Fibroblast of villous mesenchyme (primary cell): ENCODE measurements at regions not wholly inside any gene's neighbourhood (a gene's known extent, or its start where the extent isn't known, plus 50 kb on each side); places are given as distances from the start of the nearest gene placed in this dataset.

Experiments used
- DNase-seq: peaks from one replicate; pipeline ENCODE4 v3.0.0-alpha.2; 2010; ENCODE audit warnings: low read depth
- H3K4me3 ChIP-seq: 2 replicates; pipeline ENCODE4 v1.5.1; 2011; ENCODE audit warnings: low read depth, mild to moderate bottlenecking, low read length
- CTCF ChIP-seq: IDR thresholded peaks from 2 replicates; pipeline ENCODE4 v1.5.1; 2012; ENCODE audit warnings: low read depth, mild to moderate bottlenecking, low read length; ENCODE audit not compliant: insufficient read depth

- DNase-seq: no peak
- no peak for TF ChIP-seq CTCF
- H3K4me3 ChIP-seq: no peak overlapping the region
These were observed 1022.5 kb downstream of the TBC1D22A start for GRCh38 chr22:47784991-47785390.

- DNase-seq: no peak
- TF ChIP-seq CTCF: no peak
- no peak overlapping the region for H3K4me3 ChIP-seq
These were observed 1022.0 kb downstream of the TBC1D22A start for GRCh38 chr22:47784367-47784983.

GRCh38 chr22:47783433-47784366, 1021.2 kb downstream of the TBC1D22A start:
- TF ChIP-seq CTCF: no peak
- H3K4me3 ChIP-seq: no peak overlapping the region
- DNase-seq: no peak

GRCh38 chr22:47782328-47783075, 1020.1 kb downstream of the TBC1D22A start:
- H3K4me3 ChIP-seq: no peak overlapping the region
- TF ChIP-seq CTCF: no peak
- no peak for DNase-seq

GRCh38 chr22:47781427-47782111, 1019.1 kb downstream of the TBC1D22A start:
- TF ChIP-seq CTCF: no peak
- DNase-seq: no peak
- H3K4me3 ChIP-seq: no peak overlapping the region

GRCh38 chr22:47781024-47781423, 1018.6 kb downstream of the TBC1D22A start:
- H3K4me3 ChIP-seq: no peak overlapping the region
- TF ChIP-seq CTCF: no peak
- DNase-seq: no peak
